ENCODE measurements at regions not wholly inside any gene's neighbourhood (a gene's known extent, or its start where the extent isn't known, plus 50 kb on each side); places are given as distances from the start of the nearest gene placed in this dataset.

DNA sequence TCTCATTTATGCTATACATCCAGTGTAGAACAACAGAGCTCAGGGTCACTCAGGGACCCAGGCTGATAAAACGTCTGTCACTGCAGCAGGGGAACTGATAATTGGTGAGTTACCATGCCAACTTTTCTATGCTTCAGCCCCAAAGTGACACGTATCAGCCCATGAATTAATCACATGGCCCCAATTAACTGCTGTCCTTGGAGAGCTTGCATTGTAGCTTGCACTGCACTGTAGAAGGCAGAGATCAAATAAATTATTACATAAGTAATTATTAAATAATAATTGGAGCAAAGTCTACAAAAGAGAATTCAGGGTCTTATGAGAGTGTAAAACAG is 144.6 kb downstream of the SUDS3 start:
- Histone ChIP-seq H2AFZ (ENCODE audit: low read depth, low read length) (no peak overlapping the region), H3K9ac (ENCODE audit: insufficient read depth in 1 of 2, low read depth in 2 of 2, low read length in 2 of 2) (no peak overlapping the region), H3K4me1 (replicated peaks in 1 of 2; ENCODE audit: control insufficient read depth in 2 of 2, insufficient read depth in 2 of 2, low read length in 2 of 2) (no peaks in the 10 kb centered on the region), H3K27ac (ENCODE audit: extremely low read depth, low read depth, low read length) (no peak overlapping the region), H3K9me1 (ENCODE audit: control insufficient read depth, insufficient read depth, low read length) (no peaks in the 10 kb centered on the region), H3K4me3 (no peak overlapping the region), H3K79me2 (ENCODE audit: control insufficient read depth, insufficient read depth, low read length) (no peaks in the 10 kb centered on the region), H3K9me3 (replicated peaks; ENCODE audit: control insufficient read depth, insufficient read depth, low read depth, low read length) (no peaks in the 10 kb centered on the region), H3K27me3 (ENCODE audit: control insufficient read depth in 2 of 2, insufficient read depth in 2 of 2, low read length in 2 of 2) (peaks cover 0 to 2% of the 10 kb centered on the region in 2 experiments; a peak in 2 of 5 replicates), H3K36me3 (ENCODE audit: control insufficient read depth, insufficient read depth, low read length) (no peaks in the 10 kb centered on the region), H3K4me2 (ENCODE audit: insufficient read depth, low read length) (no peak overlapping the region), H4K20me1 (replicated peaks; ENCODE audit: control insufficient read depth, insufficient read depth, low read length) (no peaks in the 10 kb centered on the region)
- in situ Hi-C loops (cut with MboI) (no loop called here), intact Hi-C loops (cut with micrococcal nuclease) (no loop called here)
- TF ChIP-seq PTTG1 (tag; IDR thresholded peaks at IDR 0.05; ENCODE audit: low read depth), result no peak
- TF ChIP-seq SAFB2 (IDR thresholded peaks at IDR 0.05; ENCODE audit: borderline replicate concordance, low read depth, low read length, severe bottlenecking), result no peak
- no peak for TF ChIP-seq RBM34 (IDR thresholded peaks at IDR 0.05; ENCODE audit: borderline replicate concordance, insufficient read depth, low read length)
- no peak for TF ChIP-seq HDAC2 (IDR thresholded peaks at IDR 0.05)
- TF ChIP-seq ETV1 (tag; conservative IDR thresholded peaks at IDR 0.05; ENCODE audit: low read depth), result no peak
- TF ChIP-seq MTF1 (CRISPR knock-in tag; IDR thresholded peaks at IDR 0.05; ENCODE audit: borderline replicate concordance), result no peak
- DNase-seq (ENCODE audit: extremely low read depth in 1 of 4, low spot score in 3 of 4) (no peak), ATAC-seq (no peak), FAIRE-seq (no peak)
- ChIA-PET CTCF (ENCODE audit: low intra/inter-chr PET ratio) (no interaction called here), POLR2A (no interaction called here)
- 0% methylated on average over 2 of the region's 2 CpGs for whole genome bisulfite sequencing (ENCODE audit: insufficient coverage, low coverage, missing lambda C conversion rate)
- BruUV-seq (replicated peaks), result no TSS peak

DNA sequence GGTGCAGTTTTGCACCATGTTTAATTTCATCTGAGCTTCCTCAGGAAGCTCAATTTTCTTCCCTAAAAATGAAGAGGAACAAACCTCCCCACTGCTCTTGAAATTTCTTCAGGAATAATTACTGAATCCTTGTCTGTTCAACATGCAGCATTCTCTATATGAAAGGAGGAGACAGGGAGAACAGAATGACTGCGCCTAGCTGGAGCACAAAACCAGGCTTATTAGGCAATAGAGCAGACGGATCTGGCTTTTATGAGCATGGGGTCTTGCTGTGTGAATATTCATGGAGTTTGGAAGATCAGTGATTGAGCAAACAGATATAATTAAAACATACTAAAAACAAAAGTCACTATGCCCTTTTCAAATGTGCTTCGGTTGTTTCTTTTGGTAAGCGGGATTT is 148.1 kb downstream of the SUDS3 start:
- no peak overlapping the region for H3K27ac ChIP-seq (ENCODE audit: extremely low read depth, low read depth, low read length)
- DNase-seq (ENCODE audit: extremely low read depth in 1 of 4, low spot score in 3 of 4), result no peak
- no peak overlapping the region for H2AFZ ChIP-seq (ENCODE audit: low read depth, low read length)
- H3K4me2 ChIP-seq (ENCODE audit: insufficient read depth, low read length), result no peak overlapping the region
- no peak overlapping the region for H3K4me3 ChIP-seq
- WGBS (ENCODE audit: insufficient coverage, low coverage, missing lambda C conversion rate), result 0% methylated on average over 4 of the region's 4 CpGs
- no peaks in the 10 kb centered on the region for H4K20me1 ChIP-seq (replicated peaks; ENCODE audit: control insufficient read depth, insufficient read depth, low read length)
- no peak for FAIRE-seq
- in situ Hi-C loops (cut with MboI), result no loop called here
- no peaks in the 10 kb centered on the region for H3K9me3 ChIP-seq (replicated peaks; ENCODE audit: control insufficient read depth, insufficient read depth, low read depth, low read length)
- H3K36me3 ChIP-seq (ENCODE audit: control insufficient read depth, insufficient read depth, low read length), result no peaks in the 10 kb centered on the region
- no TSS peak for BruUV-seq (replicated peaks)
- no peaks in the 10 kb centered on the region for H3K9me1 ChIP-seq (ENCODE audit: control insufficient read depth, insufficient read depth, low read length)
- H3K9ac ChIP-seq (ENCODE audit: insufficient read depth in 1 of 2, low read depth in 2 of 2, low read length in 2 of 2), result no peak overlapping the region
- H3K79me2 ChIP-seq (ENCODE audit: control insufficient read depth, insufficient read depth, low read length), result no peaks in the 10 kb centered on the region
- ChIA-PET POLR2A (no interaction called here), CTCF (ENCODE audit: low intra/inter-chr PET ratio) (no interaction called here)
- H3K4me1 ChIP-seq (replicated peaks in 1 of 2; ENCODE audit: control insufficient read depth in 2 of 2, insufficient read depth in 2 of 2, low read length in 2 of 2), result no peaks in the 10 kb centered on the region
- ATAC-seq, result no peak
- intact Hi-C loops (cut with micrococcal nuclease), result no loop called here
- H3K27me3 ChIP-seq (ENCODE audit: control insufficient read depth in 2 of 2, insufficient read depth in 2 of 2, low read length in 2 of 2), result peaks cover 2 to 11% of the 10 kb centered on the region in 2 experiments; a peak in 4 of 5 replicates
- TF ChIP-seq ILK (tag; IDR thresholded peaks at IDR 0.05; ENCODE audit: borderline replicate concordance, low read depth), result no peak
- no peak for TF ChIP-seq RAD21 (CRISPR knock-in tag; conservative IDR thresholded peaks at IDR 0.05 in 1 of 2, IDR thresholded peaks at IDR 0.05 in 1 of 2)
- no peak for TF ChIP-seq PCBP2 (IDR thresholded peaks at IDR 0.05; ENCODE audit: low read depth, low read length, poor library complexity, severe bottlenecking)
- TF ChIP-seq, protein P1, sequence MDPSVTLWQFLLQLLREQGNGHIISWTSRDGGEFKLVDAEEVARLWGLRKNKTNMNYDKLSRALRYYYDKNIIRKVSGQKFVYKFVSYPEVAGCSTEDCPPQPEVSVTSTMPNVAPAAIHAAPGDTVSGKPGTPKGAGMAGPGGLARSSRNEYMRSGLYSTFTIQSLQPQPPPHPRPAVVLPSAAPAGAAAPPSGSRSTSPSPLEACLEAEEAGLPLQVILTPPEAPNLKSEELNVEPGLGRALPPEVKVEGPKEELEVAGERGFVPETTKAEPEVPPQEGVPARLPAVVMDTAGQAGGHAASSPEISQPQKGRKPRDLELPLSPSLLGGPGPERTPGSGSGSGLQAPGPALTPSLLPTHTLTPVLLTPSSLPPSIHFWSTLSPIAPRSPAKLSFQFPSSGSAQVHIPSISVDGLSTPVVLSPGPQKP (CRISPR knock-in tag; IDR thresholded peaks at IDR 0.05), result no peak
- no peak for TF ChIP-seq SMARCC2 (IDR thresholded peaks at IDR 0.05; ENCODE audit: low read depth)
- no peak for TF ChIP-seq ZNF707 (CRISPR knock-in tag; conservative IDR thresholded peaks at IDR 0.05)
- TF ChIP-seq ZHX1 (conservative IDR thresholded peaks at IDR 0.05; ENCODE audit: low read length), result no peak
- no peak for TF ChIP-seq LCOR (CRISPR knock-in tag; IDR thresholded peaks at IDR 0.05)
